Gastrocnemius medialis (tissue), 4 donors: ENCODE measurements at regions not wholly inside any gene's neighbourhood (a gene's known extent, or its start where the extent isn't known, plus 50 kb on each side); places are given as distances from the start of the nearest gene placed in this dataset.

Experiments used
- CTCF ChIP-seq, 5 experiments: fragments of 450-650 bp in 3 of 5; fragments of 200-600 bp in 2 of 5; sonication (generic) in 2 of 5; IDR thresholded peaks in 4 of 5; conservative IDR thresholded peaks in 1 of 5; 1 replicate in 4 of 5; 2 replicates in 1 of 5; pipeline ENCODE4 v1.5.1; 2016 to 2019; ENCODE audit warnings: antibody characterized with exemption in 5 of 5, mild to moderate bottlenecking in 3 of 5, moderate library complexity in 3 of 5
- POLR2A ChIP-seq, 2 donors: fragments of 450-650 bp; IDR thresholded peaks; one replicate each; pipeline ENCODE4 v1.6.1; 2017; ENCODE audit warnings: antibody characterized with exemption in 2 of 2, mild to moderate bottlenecking in 2 of 2, moderate library complexity in 2 of 2

GRCh38 chr22:49523374-49524008 lies 304.2 kb downstream of the BRD1 start:
- no peak for TF ChIP-seq CTCF (IDR thresholded peaks at IDR 0.05 in 4 of 5, conservative IDR thresholded peaks at IDR 0.05 in 1 of 5)
- TF ChIP-seq POLR2A (IDR thresholded peaks at IDR 0.05) = no peak
